H1 (cell line): ENCODE measurements at regions not wholly inside any gene's neighbourhood (a gene's known extent, or its start where the extent isn't known, plus 50 kb on each side); places are given as distances from the start of the nearest gene placed in this dataset.

ENCODE experiments used
- BRCA1 ChIP-seq: IDR thresholded peaks from 2 replicates; pipeline ENCODE4 v1.6.1; 2012; ENCODE audit warnings: low read depth, low read length, improper control_type of control experiment
- CBX8 ChIP-seq: fragments of 300-800, 300-1000 bp; sonication (generic); IDR thresholded peaks from 2 replicates; pipeline ENCODE4 v1.7.1; 2016; ENCODE audit warnings: low read depth, low read length, borderline replicate concordance
- CEBPB ChIP-seq: IDR thresholded peaks from 2 replicates; pipeline ENCODE4 v1.6.1; 2012; ENCODE audit warnings: low read depth, low read length
- CHD2 ChIP-seq: IDR thresholded peaks from 2 replicates; pipeline ENCODE4 v1.6.1; 2012; ENCODE audit warnings: low read length, improper control_type of control experiment
- CTCF ChIP-seq, 3 experiments: IDR thresholded peaks; 1 replicate in 2 of 3; 2 replicates in 1 of 3; pipeline versions ENCODE4 v1.5.1 to v1.6.1; 2011; ENCODE audit warnings: low read length in 3 of 3, mild to moderate bottlenecking in 3 of 3, inconsistent platforms in 2 of 3, low read depth in 1 of 3, moderate library complexity in 1 of 3; ENCODE audit not compliant: insufficient read depth in 1 of 3; ENCODE audit errors: control extremely low read depth in 1 of 3
- POLR2AphosphoS5 ChIP-seq: IDR thresholded peaks from 2 replicates; pipeline ENCODE4 v1.6.1; 2011; ENCODE audit warnings: low read depth, low read length
- RAD21 ChIP-seq, 2 experiments: IDR thresholded peaks in 1 of 2; conservative IDR thresholded peaks in 1 of 2; 2 replicates each; pipeline ENCODE4 v1.6.1; 2011; ENCODE audit warnings: low read depth in 2 of 2, low read length in 2 of 2, improper control_type of control experiment in 1 of 2, inconsistent platforms in 1 of 2, mild to moderate bottlenecking in 1 of 2, moderate library complexity in 1 of 2
- TAF1 ChIP-seq: IDR thresholded peaks from 2 replicates; pipeline ENCODE4 v1.6.1; 2011; ENCODE audit warnings: mild to moderate bottlenecking, low read depth, low read length
- TCF12 ChIP-seq: IDR thresholded peaks from 2 replicates; pipeline ENCODE4 v1.6.1; 2011; ENCODE audit warnings: low read depth, mild to moderate bottlenecking, low read length

DNA sequence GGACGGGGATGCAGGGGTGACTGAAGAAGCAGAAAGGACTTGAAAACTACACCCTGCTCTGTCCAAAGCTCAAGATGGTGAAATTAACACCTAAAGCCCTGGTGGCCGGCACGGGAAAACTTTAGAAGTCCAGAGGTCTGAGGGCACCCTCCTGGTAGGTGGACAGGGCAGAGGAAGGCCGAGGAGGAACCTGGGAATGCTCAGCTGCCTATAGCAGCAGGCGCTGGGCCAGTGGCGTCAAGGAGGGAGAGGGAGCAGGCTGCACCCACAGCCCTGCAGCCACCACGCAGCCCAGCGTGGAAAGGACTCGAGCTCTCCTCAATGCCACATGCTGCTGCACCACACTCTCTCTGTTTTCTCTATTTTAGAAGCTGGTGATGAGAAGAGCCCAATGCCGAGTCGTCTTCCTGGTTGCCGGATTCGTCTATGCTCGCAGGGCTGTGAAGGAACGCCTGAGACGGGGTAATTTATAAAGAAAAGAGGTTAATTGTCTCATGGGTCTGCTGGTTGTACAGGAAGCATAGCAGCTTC is 248.3 kb upstream of the AFDN start:
- TF ChIP-seq TCF12 (no peak), BRCA1 (no peak), RAD21 (IDR thresholded peaks at IDR 0.05 in 1 of 2, conservative IDR thresholded peaks at IDR 0.05 in 1 of 2; ENCODE audit: low read depth in 2 of 2, low read length in 2 of 2) (no peak), POLR2AphosphoS5 (no peak), CEBPB (no peak), CHD2 (no peak), CTCF (IDR thresholded peaks at IDR 0.05; ENCODE audit: control extremely low read depth in 1 of 3, insufficient read depth in 1 of 3, low read depth in 1 of 3, low read length in 3 of 3) (no peak), CBX8 (no peak), TAF1 (no peak)
